Non-pigmented ciliary epithelial cell (primary cell): ENCODE measurements at regions not wholly inside any gene's neighbourhood (a gene's known extent, or its start where the extent isn't known, plus 50 kb on each side); places are given as distances from the start of the nearest gene placed in this dataset.
"Not testable (repeated sequence)": the region's sequence is repeated elsewhere in the genome, so short reads cannot be mapped to it uniquely, and the experiment has no call there.

Experiments used
- DNase-seq: peaks from one replicate; pipeline ENCODE4 v3.0.0-alpha.2; 2010; ENCODE audit warnings: low read depth

- DNase-seq: no peak
Measured at GRCh38 chr6:1230689-1231605, 81.0 kb upstream of the FOXQ1 start.

- DNase-seq: no peak
Measured at GRCh38 chr6:1230281-1230680, 81.6 kb upstream of the FOXQ1 start.

GRCh38 chr6:1229808-1230207 lies 82.1 kb upstream of the FOXQ1 start:
- DNase-seq: no peak

GRCh38 chr6:1229301-1229700 lies 82.6 kb upstream of the FOXQ1 start:
- DNase-seq: no peak

- no peak for DNase-seq
Measured at GRCh38 chr6:1228754-1229191, 83.1 kb upstream of the FOXQ1 start.

GRCh38 chr6:1227935-1228753 lies 83.8 kb upstream of the FOXQ1 start:
- DNase-seq: no peak

- no peak for DNase-seq
Measured at GRCh38 chr6:1227600-1227934, 84.3 kb upstream of the FOXQ1 start.

- no peak for DNase-seq
Measured at GRCh38 chr6:1226277-1227099, 85.4 kb upstream of the FOXQ1 start.

GRCh38 chr6:1224514-1224913 lies 87.4 kb upstream of the FOXQ1 start:
- no peak for DNase-seq

GRCh38 chr6:1222728-1223595 lies 88.9 kb upstream of the FOXQ1 start:
- no peak for DNase-seq

GRCh38 chr6:1217396-1217795 lies 94.5 kb upstream of the FOXQ1 start:
- no peak for DNase-seq

GRCh38 chr6:1216488-1216974 lies 95.4 kb upstream of the FOXQ1 start:
- no peak for DNase-seq

- no peak for DNase-seq
Measured at GRCh38 chr6:1215884-1216487, 95.9 kb upstream of the FOXQ1 start.

- no peak for DNase-seq
Measured at GRCh38 chr6:1215023-1215422, 96.9 kb upstream of the FOXQ1 start.

GRCh38 chr6:1212919-1213318 lies 99.0 kb upstream of the FOXQ1 start:
- DNase-seq: no peak

- not testable (repeated sequence) for DNase-seq
Measured at GRCh38 chr6:1212138-1212537, 99.8 kb upstream of the FOXQ1 start.

GRCh38 chr6:1210631-1211030 lies 101.3 kb upstream of the FOXQ1 start:
- not testable (repeated sequence) for DNase-seq

- peak; percentile 14 for DNase-seq
Measured at GRCh38 chr6:1208876-1209275, 103.0 kb upstream of the FOXQ1 start.

- DNase-seq: no peak
Measured at GRCh38 chr6:1203546-1203945, 108.4 kb upstream of the FOXQ1 start.

GRCh38 chr6:1202201-1202600 lies 109.7 kb upstream of the FOXQ1 start:
- no peak for DNase-seq
